ENCODE measurements at regions not wholly inside any gene's neighbourhood (a gene's known extent, or its start where the extent isn't known, plus 50 kb on each side); places are given as distances from the start of the nearest gene placed in this dataset.
A peak's percentile ranks its signal among the peaks of the same experiment; 100 is the strongest.

DNA sequence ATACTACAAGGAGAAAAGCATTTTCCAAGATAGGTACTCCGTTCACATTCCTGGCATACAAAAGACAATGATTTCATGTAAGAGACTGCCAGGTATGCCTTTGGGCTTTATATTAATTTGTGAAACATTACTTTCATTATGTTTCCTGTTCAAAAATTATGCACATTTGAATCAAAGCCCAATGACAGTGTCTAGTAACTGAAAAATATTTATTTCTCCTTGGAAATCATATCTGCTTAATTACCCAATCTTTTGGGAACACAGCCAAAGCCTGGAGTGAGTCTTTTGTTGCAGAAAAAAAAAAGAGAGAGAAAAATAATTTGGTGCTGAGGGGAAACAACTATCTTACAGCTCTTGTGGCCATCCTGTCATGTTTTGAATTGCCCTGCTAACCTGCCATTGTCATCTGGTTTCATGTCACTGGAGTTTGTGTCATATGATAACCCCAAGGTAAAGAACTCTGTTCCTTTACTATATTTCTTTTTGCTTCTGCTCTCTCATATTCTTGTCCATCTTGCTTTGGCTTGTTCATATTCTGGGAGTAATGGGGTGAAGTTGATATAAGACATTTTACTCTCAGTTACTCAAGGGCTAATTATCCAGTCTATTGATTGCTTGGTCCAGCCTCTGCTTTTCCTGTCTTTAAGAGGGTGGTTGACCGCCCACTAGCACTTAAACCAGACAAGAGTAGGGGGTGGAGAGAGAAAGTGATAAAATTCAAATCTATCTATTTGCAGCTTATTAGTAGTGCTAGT lies 238.3 kb upstream of the NUDT12 start:
- FAIRE-seq: no peak
- H3K27me3 ChIP-seq (ENCODE audit: control insufficient read depth, insufficient read depth, low read length): no peaks in the 10 kb centered on the region
- TF ChIP-seq, protein P1, sequence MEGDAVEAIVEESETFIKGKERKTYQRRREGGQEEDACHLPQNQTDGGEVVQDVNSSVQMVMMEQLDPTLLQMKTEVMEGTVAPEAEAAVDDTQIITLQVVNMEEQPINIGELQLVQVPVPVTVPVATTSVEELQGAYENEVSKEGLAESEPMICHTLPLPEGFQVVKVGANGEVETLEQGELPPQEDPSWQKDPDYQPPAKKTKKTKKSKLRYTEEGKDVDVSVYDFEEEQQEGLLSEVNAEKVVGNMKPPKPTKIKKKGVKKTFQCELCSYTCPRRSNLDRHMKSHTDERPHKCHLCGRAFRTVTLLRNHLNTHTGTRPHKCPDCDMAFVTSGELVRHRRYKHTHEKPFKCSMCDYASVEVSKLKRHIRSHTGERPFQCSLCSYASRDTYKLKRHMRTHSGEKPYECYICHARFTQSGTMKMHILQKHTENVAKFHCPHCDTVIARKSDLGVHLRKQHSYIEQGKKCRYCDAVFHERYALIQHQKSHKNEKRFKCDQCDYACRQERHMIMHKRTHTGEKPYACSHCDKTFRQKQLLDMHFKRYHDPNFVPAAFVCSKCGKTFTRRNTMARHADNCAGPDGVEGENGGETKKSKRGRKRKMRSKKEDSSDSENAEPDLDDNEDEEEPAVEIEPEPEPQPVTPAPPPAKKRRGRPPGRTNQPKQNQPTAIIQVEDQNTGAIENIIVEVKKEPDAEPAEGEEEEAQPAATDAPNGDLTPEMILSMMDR (IDR thresholded peaks at IDR 0.05; ENCODE audit: borderline replicate concordance, extremely low read depth, insufficient read depth): no peak
- no peaks in the 10 kb centered on the region for H3K36me3 ChIP-seq (ENCODE audit: control insufficient read depth in 2 of 3, insufficient read depth in 3 of 3, low read length in 3 of 3)
- intact Hi-C loops (cut with DNase I): no loop called here
- no peaks in the 10 kb centered on the region for H3K4me1 ChIP-seq (ENCODE audit: control insufficient read depth in 2 of 3, insufficient read depth in 2 of 3, low read depth in 1 of 3, low read length in 3 of 3)
- no peak overlapping the region for H3K9ac ChIP-seq (ENCODE audit: low read length in 3 of 3)
- no peak overlapping the region for H3K27ac ChIP-seq (ENCODE audit: low read depth in 2 of 2, low read length in 2 of 2)
- no peaks in the 10 kb centered on the region for H3K9me3 ChIP-seq (ENCODE audit: control insufficient read depth in 2 of 3, insufficient read depth in 1 of 3, low read length in 3 of 3)
- peak in 1 of 5 donors; percentile 29 for DNase-seq
- H3K4me3 ChIP-seq (ENCODE audit: low read length in 3 of 3): no peak overlapping the region

DNA sequence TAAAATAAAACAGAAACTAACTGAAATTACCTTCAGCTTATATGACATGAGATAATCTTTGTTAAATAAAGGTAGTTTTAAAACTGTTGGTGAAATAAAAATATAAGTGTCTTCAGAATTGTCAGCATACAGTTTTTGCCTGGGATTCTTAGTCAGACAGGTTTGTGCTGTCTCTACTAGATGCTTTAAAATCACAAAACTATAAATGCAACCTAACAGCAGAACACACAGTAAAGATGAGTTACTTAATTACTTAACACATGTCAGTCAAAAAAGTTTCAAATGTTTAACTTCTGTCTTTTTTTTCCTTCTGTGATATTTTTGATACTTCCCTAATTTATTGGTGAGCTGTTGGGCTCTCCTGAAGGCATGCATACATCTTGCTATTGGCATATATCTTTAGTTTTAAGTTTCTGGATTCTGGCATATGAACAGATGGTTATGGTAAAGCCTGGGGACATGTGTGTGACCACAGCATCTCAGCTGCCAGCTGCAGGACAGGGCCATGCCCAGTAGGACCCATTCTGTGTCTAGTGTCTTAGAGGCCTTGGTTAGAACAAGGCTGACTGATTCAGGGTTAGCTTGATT lies 231.1 kb upstream of the NUDT12 start:
- no peak for DNase-seq
- peaks cover 0 to 13% (median 0%) of the 10 kb centered on the region in 3 donors for H3K9me3 ChIP-seq (ENCODE audit: control insufficient read depth in 2 of 3, insufficient read depth in 1 of 3, low read length in 3 of 3)
- H3K4me3 ChIP-seq (ENCODE audit: low read length in 3 of 3): no peak overlapping the region
- TF ChIP-seq, protein P1 (IDR thresholded peaks at IDR 0.05; ENCODE audit: borderline replicate concordance, extremely low read depth, insufficient read depth): no peak
- FAIRE-seq: no peak
- intact Hi-C loops (cut with DNase I): no loop called here
- H3K36me3 ChIP-seq (ENCODE audit: control insufficient read depth in 2 of 3, insufficient read depth in 3 of 3, low read length in 3 of 3): no peaks in the 10 kb centered on the region
- H3K27me3 ChIP-seq (ENCODE audit: control insufficient read depth, insufficient read depth, low read length): no peaks in the 10 kb centered on the region
- H3K9ac ChIP-seq (ENCODE audit: low read length in 3 of 3): no peak overlapping the region
- no peak overlapping the region for H3K27ac ChIP-seq (ENCODE audit: low read depth in 2 of 2, low read length in 2 of 2)
- H3K4me1 ChIP-seq (ENCODE audit: control insufficient read depth in 2 of 3, insufficient read depth in 2 of 3, low read depth in 1 of 3, low read length in 3 of 3): no peaks in the 10 kb centered on the region

DNA sequence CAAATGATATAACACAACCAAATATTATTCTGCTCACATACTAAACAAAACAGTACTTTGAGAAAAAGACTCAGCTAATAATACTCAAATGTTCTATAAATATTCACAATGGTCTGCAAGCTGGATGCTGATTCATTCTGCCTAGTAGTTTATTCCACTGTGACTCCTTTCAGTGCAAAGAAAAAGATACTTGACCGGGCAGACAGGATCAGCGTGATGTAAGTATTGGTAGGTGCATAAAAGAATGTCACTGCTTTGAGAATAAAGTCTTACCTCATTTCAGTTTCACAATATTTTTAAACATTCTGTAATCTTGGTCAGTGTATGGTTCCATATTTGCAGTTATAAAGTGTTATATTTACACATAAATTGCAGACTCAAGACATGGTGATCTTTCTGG lies 223.0 kb upstream of the NUDT12 start:
- no peak overlapping the region for H3K27ac ChIP-seq (ENCODE audit: low read depth in 2 of 2, low read length in 2 of 2)
- no peaks in the 10 kb centered on the region for H3K27me3 ChIP-seq (ENCODE audit: control insufficient read depth, insufficient read depth, low read length)
- TF ChIP-seq, protein P1 (IDR thresholded peaks at IDR 0.05; ENCODE audit: borderline replicate concordance, extremely low read depth, insufficient read depth): no peak
- no peaks in the 10 kb centered on the region for H3K36me3 ChIP-seq (ENCODE audit: control insufficient read depth in 2 of 3, insufficient read depth in 3 of 3, low read length in 3 of 3)
- FAIRE-seq: no peak
- H3K9me3 ChIP-seq (ENCODE audit: control insufficient read depth in 2 of 3, insufficient read depth in 1 of 3, low read length in 3 of 3): peaks cover 0 to 2% (median 0%) of the 10 kb centered on the region in 3 donors
- no peak for DNase-seq
- no peaks in the 10 kb centered on the region for H3K4me1 ChIP-seq (ENCODE audit: control insufficient read depth in 2 of 3, insufficient read depth in 2 of 3, low read depth in 1 of 3, low read length in 3 of 3)
- intact Hi-C loops (cut with DNase I): no loop called here
- H3K4me3 ChIP-seq (ENCODE audit: low read length in 3 of 3): no peak overlapping the region
- H3K9ac ChIP-seq (ENCODE audit: low read length in 3 of 3): no peak overlapping the region
